ENCODE measurements at regions not wholly inside any gene's neighbourhood (a gene's known extent, or its start where the extent isn't known, plus 50 kb on each side); places are given as distances from the start of the nearest gene placed in this dataset.

GRCh38 chr9:103900466-103900865, 193.6 kb upstream of the SMC2 start:
- no peak for ATAC-seq (ENCODE audit: low read depth in 2 of 2)
- Mint-ChIP-seq H3K4me3 (no peak overlapping the region), H3K27ac (no peak overlapping the region), H3K4me1 (no peaks in the 10 kb centered on the region), H3K9me3 (peaks cover 0 to 4% (median 0%) of the 10 kb centered on the region in 7 donors), H3K36me3 (no peaks in the 10 kb centered on the region), H3K27me3 (no peaks in the 10 kb centered on the region)
- DNase-seq, result no peak

GRCh38 chr9:103902263-103902662, 191.8 kb upstream of the SMC2 start:
- Mint-ChIP-seq H3K4me1 (no peaks in the 10 kb centered on the region), H3K9me3 (peaks cover 0 to 4% (median 0%) of the 10 kb centered on the region in 7 donors), H3K36me3 (no peaks in the 10 kb centered on the region), H3K27me3 (no peaks in the 10 kb centered on the region), H3K27ac (no peak overlapping the region), H3K4me3 (no peak overlapping the region)
- ATAC-seq (ENCODE audit: low read depth in 2 of 2), result no peak
- no peak for DNase-seq

- DNase-seq (no peak), ATAC-seq (ENCODE audit: low read depth in 2 of 2) (no peak)
- Mint-ChIP-seq H3K36me3 (no peaks in the 10 kb centered on the region), H3K4me3 (no peak overlapping the region), H3K4me1 (no peaks in the 10 kb centered on the region), H3K27me3 (no peaks in the 10 kb centered on the region), H3K27ac (no peak overlapping the region), H3K9me3 (peaks cover 0 to 4% (median 0%) of the 10 kb centered on the region in 7 donors)
These were observed 189.9 kb upstream of the SMC2 start for GRCh38 chr9:103904242-103904641.

GRCh38 chr9:103913899-103914298, 180.2 kb upstream of the SMC2 start:
- no peak for ATAC-seq (ENCODE audit: low read depth in 2 of 2)
- no peaks in the 10 kb centered on the region for H3K4me1 Mint-ChIP-seq
- no peak overlapping the region for H3K27ac Mint-ChIP-seq
- no peak for DNase-seq
- no peaks in the 10 kb centered on the region for H3K9me3 Mint-ChIP-seq
- no peak overlapping the region for H3K4me3 Mint-ChIP-seq
- no peaks in the 10 kb centered on the region for H3K36me3 Mint-ChIP-seq
- H3K27me3 Mint-ChIP-seq, result no peaks in the 10 kb centered on the region

GRCh38 chr9:103919605-103920209, 174.4 kb upstream of the SMC2 start:
- Mint-ChIP-seq H3K27ac (no peak overlapping the region), H3K36me3 (no peaks in the 10 kb centered on the region), H3K4me3 (no peak overlapping the region), H3K4me1 (no peaks in the 10 kb centered on the region), H3K9me3 (peaks cover 0 to 2% (median 0%) of the 10 kb centered on the region in 7 donors), H3K27me3 (no peaks in the 10 kb centered on the region)
- DNase-seq, result no peak
- ATAC-seq (ENCODE audit: low read depth in 2 of 2), result no peak

GRCh38 chr9:103928442-103928841, 165.7 kb upstream of the SMC2 start:
- no peaks in the 10 kb centered on the region for H3K27me3 Mint-ChIP-seq
- H3K36me3 Mint-ChIP-seq, result no peaks in the 10 kb centered on the region
- no peaks in the 10 kb centered on the region for H3K4me1 Mint-ChIP-seq
- DNase-seq (no peak), ATAC-seq (ENCODE audit: low read depth in 2 of 2) (no peak)
- H3K27ac Mint-ChIP-seq, result no peak overlapping the region
- H3K9me3 Mint-ChIP-seq, result no peaks in the 10 kb centered on the region
- H3K4me3 Mint-ChIP-seq, result no peak overlapping the region

GRCh38 chr9:103941104-103941503, 153.0 kb upstream of the SMC2 start:
- Mint-ChIP-seq H3K27me3 (no peaks in the 10 kb centered on the region), H3K4me3 (no peak overlapping the region), H3K4me1 (no peaks in the 10 kb centered on the region), H3K27ac (no peak overlapping the region), H3K36me3 (no peaks in the 10 kb centered on the region), H3K9me3 (peaks cover 0 to 3% (median 0%) of the 10 kb centered on the region in 7 donors)
- ATAC-seq (ENCODE audit: low read depth in 2 of 2) (no peak), DNase-seq (no peak)

GRCh38 chr9:103942200-103942599, 151.9 kb upstream of the SMC2 start:
- Mint-ChIP-seq H3K27me3 (no peaks in the 10 kb centered on the region), H3K4me3 (no peak overlapping the region), H3K36me3 (no peaks in the 10 kb centered on the region), H3K9me3 (peaks cover 0 to 3% (median 0%) of the 10 kb centered on the region in 7 donors), H3K27ac (no peak overlapping the region), H3K4me1 (no peaks in the 10 kb centered on the region)
- DNase-seq (no peak), ATAC-seq (ENCODE audit: low read depth in 2 of 2) (no peak)

GRCh38 chr9:103942651-103943050, 151.5 kb upstream of the SMC2 start:
- Mint-ChIP-seq H3K36me3 (no peaks in the 10 kb centered on the region), H3K4me3 (no peak overlapping the region), H3K9me3 (peaks cover 0 to 3% (median 0%) of the 10 kb centered on the region in 7 donors), H3K27ac (no peak overlapping the region), H3K4me1 (no peaks in the 10 kb centered on the region), H3K27me3 (no peaks in the 10 kb centered on the region)
- no peak for ATAC-seq (ENCODE audit: low read depth in 2 of 2)
- DNase-seq, result no peak

- DNase-seq (no peak), ATAC-seq (ENCODE audit: low read depth in 2 of 2) (no peak)
- Mint-ChIP-seq H3K9me3 (peaks cover 0 to 5% (median 0%) of the 10 kb centered on the region in 7 donors), H3K27me3 (peaks cover 0 to 5% (median 0%) of the 10 kb centered on the region in 3 donors), H3K4me3 (no peak overlapping the region), H3K27ac (no peak overlapping the region), H3K4me1 (no peaks in the 10 kb centered on the region), H3K36me3 (no peaks in the 10 kb centered on the region)
These were observed 145.0 kb upstream of the SMC2 start for GRCh38 chr9:103949096-103949495.

GRCh38 chr9:103977163-103977562, 116.9 kb upstream of the SMC2 start:
- ATAC-seq (ENCODE audit: low read depth in 2 of 2) (no peak), DNase-seq (no peak)
- Mint-ChIP-seq H3K4me1 (peaks cover 0 to 4% (median 0%) of the 10 kb centered on the region in 3 donors), H3K27ac (no peak overlapping the region), H3K36me3 (no peaks in the 10 kb centered on the region), H3K4me3 (no peak overlapping the region), H3K9me3 (peaks cover 0 to 7% (median 4%) of the 10 kb centered on the region in 7 donors), H3K27me3 (peaks cover 0 to 6% (median 0%) of the 10 kb centered on the region in 3 donors)

- peaks cover 0 to 6% (median 0%) of the 10 kb centered on the region in 3 donors for H3K27me3 Mint-ChIP-seq
- DNase-seq (no peak), ATAC-seq (ENCODE audit: low read depth in 2 of 2) (no peak)
- H3K4me3 Mint-ChIP-seq, result no peak overlapping the region
- peaks cover 0 to 5% (median 0%) of the 10 kb centered on the region in 7 donors for H3K9me3 Mint-ChIP-seq
- H3K27ac Mint-ChIP-seq, result no peak overlapping the region
- no peaks in the 10 kb centered on the region for H3K36me3 Mint-ChIP-seq
- H3K4me1 Mint-ChIP-seq, result peaks cover 0 to 4% (median 0%) of the 10 kb centered on the region in 3 donors
These were observed 115.7 kb upstream of the SMC2 start for GRCh38 chr9:103978396-103978795.

- ATAC-seq (ENCODE audit: low read depth in 2 of 2), result no peak
These were observed 112.2 kb upstream of the SMC2 start for GRCh38 chr9:103981912-103982311.

GRCh38 chr9:103985077-103985476, 109.0 kb upstream of the SMC2 start:
- no peak overlapping the region for H3K27ac Mint-ChIP-seq
- H3K9me3 Mint-ChIP-seq, result peaks cover 0 to 4% (median 0%) of the 10 kb centered on the region in 7 donors
- no peaks in the 10 kb centered on the region for H3K36me3 Mint-ChIP-seq
- no peak for DNase-seq
- peaks cover 0 to under 1% (median 0%) of the 10 kb centered on the region in 3 donors for H3K4me1 Mint-ChIP-seq
- no peak for ATAC-seq (ENCODE audit: low read depth in 2 of 2)
- no peaks in the 10 kb centered on the region for H3K27me3 Mint-ChIP-seq
- no peak overlapping the region for H3K4me3 Mint-ChIP-seq

More at GRCh38 chr9:103981912-103982311, 112.2 kb upstream of the SMC2 start:
- Mint-ChIP-seq H3K4me1 (peaks cover 0 to 4% (median 0%) of the 10 kb centered on the region in 3 donors), H3K4me3 (no peak overlapping the region), H3K9me3 (peaks cover 0 to 5% (median 0%) of the 10 kb centered on the region in 7 donors), H3K27me3 (peaks cover 0 to 6% (median 0%) of the 10 kb centered on the region in 3 donors), H3K27ac (no peak overlapping the region), H3K36me3 (no peaks in the 10 kb centered on the region)
- no peak for DNase-seq

Data from naive B cell (primary cell).